Neutrophil (primary cell): ENCODE measurements at regions not wholly inside any gene's neighbourhood (a gene's known extent, or its start where the extent isn't known, plus 50 kb on each side); places are given as distances from the start of the nearest gene placed in this dataset.
"Not testable (repeated sequence)": the region's sequence is repeated elsewhere in the genome, so short reads cannot be mapped to it uniquely, and the experiment has no call there.

Source experiments
- H3K27ac ChIP-seq: fragments of 200-600 bp; sonication (generic); 2 replicates; pipeline ENCODE4 v1.5.1; 2016; ENCODE audit warnings: mild to moderate bottlenecking, moderate library complexity
- H3K27me3 ChIP-seq: fragments of 200-600 bp; sonication (generic); 2 replicates; pipeline ENCODE4 v1.6.0; 2016; ENCODE audit warnings: mild to moderate bottlenecking
- H3K36me3 ChIP-seq: fragments of 200-600 bp; sonication (generic); 2 replicates; pipeline ENCODE4 v1.5.1; 2017
- H3K4me1 ChIP-seq, 2 experiments: fragments of 200-600 bp in 1 of 2; sonication (generic) in 1 of 2; 1 replicate in 1 of 2; 2 replicates in 1 of 2; pipeline versions ENCODE4 v1.5.1 to v1.6.1; 2013 to 2016; ENCODE audit warnings: low read depth in 1 of 2, low read length in 1 of 2, mild to moderate bottlenecking in 1 of 2, moderate library complexity in 1 of 2; ENCODE audit not compliant: control insufficient read depth in 1 of 2, insufficient read depth in 1 of 2
- H3K4me3 ChIP-seq, 2 experiments: fragments of 200-600 bp in 1 of 2; sonication (generic) in 1 of 2; 1 replicate in 1 of 2; 2 replicates in 1 of 2; pipeline ENCODE4 v1.5.1; 2013 to 2016; ENCODE audit warnings: low read depth in 1 of 2, low read length in 1 of 2, mild to moderate bottlenecking in 1 of 2, moderate library complexity in 1 of 2
- H3K9me3 ChIP-seq: fragments of 200-600 bp; sonication (generic); 2 replicates; pipeline ENCODE4 v1.5.1; 2016
- TF ChIP-seq, protein P1 (sequence below): fragments of 200-600 bp; sonication (generic); IDR thresholded peaks from 2 replicates; pipeline ENCODE4 v1.5.1; 2016; ENCODE audit warnings: antibody characterized with exemption

DNA sequence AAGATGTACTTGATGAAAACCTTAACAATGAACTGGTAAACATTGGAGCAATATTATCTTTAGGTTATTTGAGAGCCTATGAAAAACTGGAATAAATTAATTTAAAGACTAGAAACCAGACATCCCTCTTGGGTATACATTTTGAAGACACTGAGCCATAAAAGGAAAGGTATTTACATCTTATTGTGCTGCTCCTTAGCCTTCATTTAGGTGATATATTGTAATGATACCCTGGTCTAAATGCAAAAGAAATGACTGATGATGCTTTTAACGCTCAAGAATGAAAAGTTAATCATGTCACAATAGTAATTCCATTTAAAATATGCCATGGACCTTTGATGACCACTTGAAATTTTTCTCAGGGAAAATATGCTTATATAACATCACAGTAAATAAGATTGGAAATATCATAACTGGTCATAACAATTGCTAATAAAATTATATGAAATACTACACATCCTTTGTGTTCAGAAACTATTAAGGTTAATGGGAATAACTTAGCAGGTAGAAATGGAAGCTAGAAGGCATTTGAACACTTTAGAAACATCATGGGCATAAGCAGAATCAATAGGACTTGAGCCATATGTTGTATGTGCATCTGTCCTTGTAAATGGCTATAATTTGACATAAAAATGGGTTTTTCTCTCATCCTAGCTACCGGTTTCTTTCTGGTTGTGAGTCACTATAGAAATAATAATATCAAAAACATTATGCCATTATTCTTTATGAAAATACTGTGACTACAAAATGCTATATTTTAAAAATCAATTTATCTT is 979.7 kb downstream of the RAPGEF2 start:
- Histone ChIP-seq H3K36me3 (no peaks in the 10 kb centered on the region), H3K27me3 (no peaks in the 10 kb centered on the region), H3K9me3 (no peaks in the 10 kb centered on the region), H3K4me1 (no peaks in the 10 kb centered on the region), H3K27ac (no peak overlapping the region), H3K4me3 (no peak overlapping the region)
- TF ChIP-seq, protein P1, sequence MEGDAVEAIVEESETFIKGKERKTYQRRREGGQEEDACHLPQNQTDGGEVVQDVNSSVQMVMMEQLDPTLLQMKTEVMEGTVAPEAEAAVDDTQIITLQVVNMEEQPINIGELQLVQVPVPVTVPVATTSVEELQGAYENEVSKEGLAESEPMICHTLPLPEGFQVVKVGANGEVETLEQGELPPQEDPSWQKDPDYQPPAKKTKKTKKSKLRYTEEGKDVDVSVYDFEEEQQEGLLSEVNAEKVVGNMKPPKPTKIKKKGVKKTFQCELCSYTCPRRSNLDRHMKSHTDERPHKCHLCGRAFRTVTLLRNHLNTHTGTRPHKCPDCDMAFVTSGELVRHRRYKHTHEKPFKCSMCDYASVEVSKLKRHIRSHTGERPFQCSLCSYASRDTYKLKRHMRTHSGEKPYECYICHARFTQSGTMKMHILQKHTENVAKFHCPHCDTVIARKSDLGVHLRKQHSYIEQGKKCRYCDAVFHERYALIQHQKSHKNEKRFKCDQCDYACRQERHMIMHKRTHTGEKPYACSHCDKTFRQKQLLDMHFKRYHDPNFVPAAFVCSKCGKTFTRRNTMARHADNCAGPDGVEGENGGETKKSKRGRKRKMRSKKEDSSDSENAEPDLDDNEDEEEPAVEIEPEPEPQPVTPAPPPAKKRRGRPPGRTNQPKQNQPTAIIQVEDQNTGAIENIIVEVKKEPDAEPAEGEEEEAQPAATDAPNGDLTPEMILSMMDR = no peak

DNA sequence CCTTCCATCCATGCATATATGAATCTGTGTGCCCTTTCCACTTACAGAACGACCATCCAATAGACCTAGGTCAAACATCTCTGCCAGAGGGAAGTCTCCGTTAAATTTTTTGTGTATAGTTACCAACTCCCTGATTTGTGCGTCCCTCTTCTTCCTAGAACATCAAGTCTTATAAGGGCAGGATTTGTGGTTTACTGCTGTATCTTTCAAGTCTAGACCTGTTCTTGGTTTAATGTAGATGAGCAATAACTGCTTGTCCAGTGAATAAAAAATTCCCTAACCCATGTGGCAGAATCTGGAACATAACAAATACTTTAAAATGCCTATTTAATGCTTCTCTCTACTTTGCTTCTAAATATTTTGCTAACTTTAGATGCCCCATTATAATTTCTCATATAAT is 988.8 kb downstream of the RAPGEF2 start:
- H3K27ac ChIP-seq = no peak overlapping the region
- TF ChIP-seq, protein P1 = no peak
- H3K27me3 ChIP-seq = no peaks in the 10 kb centered on the region
- no peak overlapping the region for H3K4me3 ChIP-seq
- H3K4me1 ChIP-seq = no peaks in the 10 kb centered on the region
- H3K36me3 ChIP-seq = no peaks in the 10 kb centered on the region
- H3K9me3 ChIP-seq = no peaks in the 10 kb centered on the region

DNA sequence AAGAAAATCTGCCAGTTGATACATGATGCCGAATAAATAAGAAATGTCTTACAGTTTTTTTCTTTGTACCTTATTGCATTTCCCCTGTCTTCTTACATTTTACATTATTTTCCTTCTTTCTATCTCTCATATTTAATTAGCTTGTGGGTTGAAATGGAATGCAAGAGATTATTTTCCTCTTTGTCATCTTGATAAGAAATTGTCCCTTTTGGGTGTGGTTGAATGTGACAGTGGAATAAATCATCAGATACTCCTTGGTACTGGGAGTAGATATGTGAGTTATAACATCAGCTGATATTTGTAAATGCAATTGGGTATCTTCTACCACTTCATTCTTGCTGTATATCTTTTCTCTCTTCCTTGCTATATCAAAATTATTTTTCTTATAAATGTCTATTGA is 997.4 kb downstream of the RAPGEF2 start:
- H3K27ac ChIP-seq = no peak overlapping the region
- TF ChIP-seq, protein P1 = no peak
- no peaks in the 10 kb centered on the region for H3K36me3 ChIP-seq
- no peak overlapping the region for H3K4me3 ChIP-seq
- no peaks in the 10 kb centered on the region for H3K4me1 ChIP-seq
- no peaks in the 10 kb centered on the region for H3K27me3 ChIP-seq
- no peaks in the 10 kb centered on the region for H3K9me3 ChIP-seq

DNA sequence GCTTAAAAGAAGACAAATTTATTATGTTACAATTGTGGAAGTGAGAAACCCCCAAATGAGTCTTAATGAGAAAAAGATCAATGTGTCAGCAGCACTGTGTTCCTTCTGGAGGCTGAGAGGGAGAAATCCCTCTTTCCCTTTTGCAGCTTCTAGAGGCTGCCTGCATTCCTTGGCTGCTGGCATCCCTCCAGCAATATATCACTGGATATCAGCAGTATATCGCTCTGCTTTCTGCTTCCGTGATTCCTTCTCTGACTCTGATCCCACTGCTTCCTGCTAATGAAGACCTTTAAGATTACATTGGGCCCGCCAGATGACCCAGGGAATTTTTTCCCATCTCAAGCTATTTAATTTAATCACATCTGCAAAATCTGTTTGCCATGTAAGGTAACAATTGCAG is 1008.0 kb downstream of the RAPGEF2 start:
- Histone ChIP-seq H3K4me3 (no peak overlapping the region), H3K27ac (no peak overlapping the region), H3K4me1 (no peaks in the 10 kb centered on the region), H3K27me3 (no peaks in the 10 kb centered on the region), H3K36me3 (no peaks in the 10 kb centered on the region), H3K9me3 (no peaks in the 10 kb centered on the region)
- TF ChIP-seq, protein P1 = no peak

DNA sequence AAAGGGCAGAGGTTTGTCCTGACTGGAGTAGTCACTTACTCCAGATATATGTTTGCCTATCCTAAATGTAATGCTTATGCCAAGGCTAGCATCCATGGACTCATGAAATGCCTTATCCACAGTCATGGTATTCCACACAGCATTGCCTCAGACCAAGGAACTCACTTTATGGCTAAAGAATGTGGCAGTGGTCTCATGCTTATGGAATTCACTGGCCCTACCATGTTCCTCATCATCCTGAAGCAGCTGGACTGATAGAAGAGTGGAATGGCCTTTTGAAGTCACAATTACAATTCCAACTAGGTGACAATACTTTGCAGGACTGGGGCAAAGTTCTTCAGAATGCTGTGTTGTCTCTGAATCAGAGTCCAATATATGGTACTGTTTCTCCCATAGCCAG is 1014.8 kb downstream of the RAPGEF2 start:
- TF ChIP-seq, protein P1 = no peak
- no peaks in the 10 kb centered on the region for H3K4me1 ChIP-seq
- no peaks in the 10 kb centered on the region for H3K9me3 ChIP-seq
- no peaks in the 10 kb centered on the region for H3K36me3 ChIP-seq
- H3K27me3 ChIP-seq = no peaks in the 10 kb centered on the region
- no peak overlapping the region for H3K4me3 ChIP-seq
- H3K27ac ChIP-seq = no peak overlapping the region

DNA sequence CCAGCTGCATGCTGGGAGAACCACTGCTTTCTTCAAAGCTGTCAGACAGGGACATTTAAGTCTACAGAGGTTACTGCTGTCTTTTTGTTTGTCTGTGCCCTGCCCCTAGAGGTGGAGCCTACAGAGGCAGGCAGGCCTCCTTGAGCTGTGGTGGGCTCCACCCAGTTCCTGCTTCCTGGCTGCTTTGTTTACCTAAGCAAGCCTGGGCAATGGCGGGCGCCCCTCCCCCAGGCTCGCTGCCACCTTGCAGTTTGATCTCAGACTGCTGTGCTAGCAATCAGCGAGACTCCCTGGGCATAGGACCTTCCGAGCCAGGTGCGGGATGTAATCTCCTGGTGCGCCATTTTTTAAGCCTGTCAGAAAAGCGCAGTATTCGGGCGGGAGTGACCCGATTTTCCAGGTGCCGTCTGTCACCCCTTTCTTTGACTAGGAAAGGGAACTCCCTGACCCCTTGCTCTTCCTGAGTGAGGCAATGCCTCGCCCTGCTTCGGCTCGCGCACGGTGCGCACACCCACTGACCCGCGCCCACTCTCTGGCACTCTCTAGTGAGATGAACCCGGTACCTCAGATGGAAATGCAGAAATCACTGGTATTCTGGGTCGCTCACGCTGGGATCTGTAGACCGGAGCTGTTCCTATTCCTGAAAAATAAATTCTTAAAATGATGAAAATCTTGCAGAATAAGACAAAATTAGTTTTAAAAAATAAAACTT is 1022.9 kb downstream of the RAPGEF2 start:
- H3K4me3 ChIP-seq, H3K27ac ChIP-seq, H3K9me3 ChIP-seq, H3K36me3 ChIP-seq, H3K4me1 ChIP-seq, H3K27me3 ChIP-seq: not testable (repeated sequence)
